HCT116 (cell line): ENCODE measurements at regions not wholly inside any gene's neighbourhood (a gene's known extent, or its start where the extent isn't known, plus 50 kb on each side); places are given as distances from the start of the nearest gene placed in this dataset.

Source experiments
- ATAC-seq: fragments of 200-7000 bp; cut with Tn5 transposase; 2 replicates; pipeline ENCODE4 v1.9.1; 2020; ENCODE audit warnings: mild to moderate bottlenecking, moderate library complexity
- BruUV-seq: library from RNA; stranded (reverse); fragments of 400-500 nt; replicated peaks from 2 replicates; lab custom pipeline; 2021; lab: Mats Ljungman, UMichigan
- CTCF ChIA-PET: fragments of 300-600 bp; sonication (Branson Sonifier 250); formaldehyde crosslinking; loops from one replicate; lab custom pipeline; 2021; ENCODE audit warnings: antibody characterized with exemption; lab: Charles Lee
- POLR2A ChIA-PET: fragments of 300-600, 350-600 bp; sonication (Branson Sonifier 250); formaldehyde crosslinking; loops from one replicate; lab custom pipeline; 2021; ENCODE audit warnings: antibody characterized with exemption; lab: Charles Lee
- RAD21 ChIA-PET, 2 experiments: fragments of 300-600 bp; sonication (Branson Sonifier 250); formaldehyde crosslinking; loops; one replicate each; lab custom pipeline; 2023; ENCODE audit warnings: low total read pairs in 2 of 2; ENCODE audit not compliant: uncharacterized antibody in 2 of 2, unreplicated experiment in 2 of 2, low non-redundant PET in 1 of 2; lab: Charles Lee
- DNase-seq: peaks from one replicate; pipeline ENCODE4 v3.0.0-alpha.2; 2010; ENCODE audit warnings: low read depth, low spot score
- H2AFZ ChIP-seq: fragments of 200-600 bp; shearing (Covaris generic), sonication (generic); 2 replicates; pipeline ENCODE4 v1.6.1; 2017; ENCODE audit warnings: low read depth, mixed run types, mixed read lengths, antibody characterized with exemption, low read length; ENCODE audit not compliant: poor library complexity, severe bottlenecking
- H3K27ac ChIP-seq: 2 replicates; pipeline ENCODE4 v1.5.1; 2012; ENCODE audit warnings: low read depth, low read length
- H3K27me3 ChIP-seq: fragments of 200-600 bp; sonication (generic); 2 replicates; pipeline ENCODE4 v1.6.1; 2016; ENCODE audit warnings: mixed run types, low read length, mixed read lengths; ENCODE audit not compliant: insufficient read depth
- H3K36me3 ChIP-seq, 2 experiments: fragments of 200-500 bp in 1 of 2; fragments of 200-600 bp in 1 of 2; sonication (Bioruptor generic) in 1 of 2; sonication (generic) in 1 of 2; 2 replicates each; pipeline versions ENCODE4 v1.5.1 to v1.6.1; 2014 to 2016; ENCODE audit warnings: low read length in 2 of 2, inconsistent platforms in 1 of 2, mixed read lengths in 1 of 2, mixed run types in 1 of 2; ENCODE audit not compliant: insufficient read depth in 2 of 2, control insufficient read depth in 1 of 2
- H3K4me1 ChIP-seq, 2 experiments: fragments of 200-600 bp in 1 of 2; sonication (generic) in 1 of 2; 2 replicates each; pipeline versions ENCODE4 v1.5.1 to v1.6.1; 2012 to 2017; ENCODE audit warnings: low read length in 2 of 2, inconsistent platforms in 1 of 2, mild to moderate bottlenecking in 1 of 2, mixed read lengths in 1 of 2, mixed run types in 1 of 2, moderate library complexity in 1 of 2; ENCODE audit not compliant: insufficient read depth in 2 of 2, control insufficient read depth in 1 of 2
- H3K4me2 ChIP-seq: fragments of 200-600 bp; sonication (generic); 2 replicates; pipeline ENCODE4 v1.6.1; 2017; ENCODE audit warnings: mixed run types, low read length, mixed read lengths
- H3K4me3 ChIP-seq, 2 experiments: fragments of 200-600 bp in 1 of 2; sonication (generic) in 1 of 2; replicated peaks in 1 of 2; 2 replicates each; pipeline ENCODE4 v1.5.1; 2011 to 2016; ENCODE audit warnings: low read length in 2 of 2, control low read depth in 1 of 2, low read depth in 1 of 2, mild to moderate bottlenecking in 1 of 2, mixed read lengths in 1 of 2, mixed run types in 1 of 2
- H3K79me2 ChIP-seq: fragments of 200-600 bp; sonication (generic); 2 replicates; pipeline ENCODE4 v1.6.1; 2017; ENCODE audit warnings: mild to moderate bottlenecking, mixed run types, low read length, moderate library complexity, mixed read lengths; ENCODE audit not compliant: insufficient read depth
- H3K9ac ChIP-seq: fragments of 200-600 bp; sonication (generic); 2 replicates; pipeline ENCODE4 v1.6.1; 2016; ENCODE audit warnings: low read length, mixed read lengths
- H3K9me2 ChIP-seq: fragments of 200-600 bp; sonication (generic), shearing (Covaris generic); 2 replicates; pipeline ENCODE4 v1.6.1; 2017; ENCODE audit warnings: mixed run types, mild to moderate bottlenecking, moderate library complexity; ENCODE audit not compliant: insufficient read depth
- H3K9me3 ChIP-seq, 2 experiments: fragments of 200-500 bp in 1 of 2; fragments of 200-600 bp in 1 of 2; sonication (Bioruptor generic) in 1 of 2; sonication (generic) in 1 of 2; 2 replicates each; pipeline ENCODE4 v1.6.1; 2014 to 2017; ENCODE audit warnings: low read length in 2 of 2, mixed read lengths in 2 of 2, inconsistent platforms in 1 of 2, low read depth in 1 of 2, mild to moderate bottlenecking in 1 of 2, mixed run types in 1 of 2, moderate library complexity in 1 of 2; ENCODE audit not compliant: control insufficient read depth in 1 of 2, insufficient read depth in 1 of 2
- H4K20me1 ChIP-seq: fragments of 200-600 bp; sonication (generic), shearing (Covaris generic); 2 replicates; pipeline ENCODE4 v1.6.1; 2017; ENCODE audit warnings: mixed run types, mild to moderate bottlenecking, moderate library complexity; ENCODE audit not compliant: insufficient read depth
- CBX3 ChIP-seq: IDR thresholded peaks from 2 replicates; pipeline ENCODE4 v1.6.1; 2012; ENCODE audit warnings: low read depth
- CTCF ChIP-seq, 3 experiments: fragments of 200-600 bp in 1 of 3; sonication (generic) in 1 of 3; IDR thresholded peaks in 2 of 3; conservative IDR thresholded peaks in 1 of 3; 2 replicates each; pipeline ENCODE4 v1.5.1; 2012 to 2017; ENCODE audit warnings: low read depth in 2 of 3, low read length in 2 of 3, antibody characterized with exemption in 1 of 3, borderline replicate concordance in 1 of 3, control low read depth in 1 of 3, mild to moderate bottlenecking in 1 of 3, mixed read lengths in 1 of 3, mixed run types in 1 of 3, moderate library complexity in 1 of 3; ENCODE audit not compliant: insufficient read depth in 1 of 3
- EZH2 ChIP-seq: fragments of 200-600 bp; sonication (generic); IDR thresholded peaks from 2 replicates; pipeline ENCODE4 v1.6.1; 2017; ENCODE audit warnings: antibody characterized with exemption, mixed run types
- EZH2phosphoT487 ChIP-seq: fragments of 200-600 bp; IDR thresholded peaks from 2 replicates; pipeline ENCODE4 v1.6.1; 2018; ENCODE audit warnings: antibody characterized with exemption, borderline replicate concordance
- FOSL1 ChIP-seq: IDR thresholded peaks from 2 replicates; pipeline ENCODE4 v1.6.1; 2012; ENCODE audit warnings: low read depth
- JUND ChIP-seq: IDR thresholded peaks from 2 replicates; pipeline ENCODE4 v1.6.1; 2012
- POLR2A ChIP-seq: IDR thresholded peaks from 2 replicates; pipeline ENCODE4 v1.7.0; 2011; ENCODE audit warnings: borderline replicate concordance; ENCODE audit not compliant: insufficient read depth, insufficient read length; ENCODE audit errors: extremely low read depth
- POLR2AphosphoS5 ChIP-seq: IDR thresholded peaks from 2 replicates; pipeline ENCODE4 v1.6.1; 2011; ENCODE audit warnings: mild to moderate bottlenecking, low read depth, low read length, moderate library complexity
- REST ChIP-seq: IDR thresholded peaks from 2 replicates; pipeline ENCODE4 v1.6.1; 2012; ENCODE audit warnings: low read depth
- SIN3A ChIP-seq: IDR thresholded peaks from 2 replicates; pipeline ENCODE4 v1.6.1; 2012; ENCODE audit warnings: low read depth
- TCF7L2 ChIP-seq: IDR thresholded peaks from 2 replicates; pipeline ENCODE4 v1.7.0; 2011; ENCODE audit warnings: borderline replicate concordance, inconsistent platforms; ENCODE audit not compliant: insufficient read depth, insufficient read length; ENCODE audit errors: extremely low read depth
- ZFX ChIP-seq: fragments of 450-650 bp; IDR thresholded peaks from 2 replicates; pipeline ENCODE4 v1.6.1; 2017
- ZNF274 ChIP-seq: fragments of 200-500 bp; sonication (Bioruptor generic); IDR thresholded peaks from 2 replicates; pipeline ENCODE4 v1.6.1; 2014; ENCODE audit warnings: mild to moderate bottlenecking, low read depth, low read length, inconsistent platforms
- intact Hi-C: fragments of 100-400 bp; cut with micrococcal nuclease; formaldehyde crosslinking; loops from 2 replicates; pipeline ENCODE4 v1.10.0; 2022
- TF ChIP-seq, protein P1 (sequence below): IDR thresholded peaks from 2 replicates; pipeline ENCODE4 v1.6.1; 2012

GRCh38 chr3:190731596-190731995 lies 130.9 kb downstream of the GMNC start:
- Histone ChIP-seq H3K36me3 (no peaks in the 10 kb centered on the region), H3K4me1 (no peaks in the 10 kb centered on the region), H3K9me3 (no peaks in the 10 kb centered on the region), H3K9me2 (no peaks in the 10 kb centered on the region), H2AFZ (no peak overlapping the region), H3K27me3 (no peaks in the 10 kb centered on the region), H3K4me2 (no peak overlapping the region), H3K4me3 (no peak overlapping the region), H4K20me1 (no peaks in the 10 kb centered on the region), H3K27ac (no peak overlapping the region), H3K9ac (no peak overlapping the region), H3K79me2 (no peaks in the 10 kb centered on the region)
- ChIA-PET RAD21 (no interaction called here), CTCF (no interaction called here), POLR2A (no interaction called here)
- no peak for DNase-seq
- intact Hi-C loops = no loop called here
- TF ChIP-seq TCF7L2 (no peak), POLR2AphosphoS5 (no peak), FOSL1 (no peak), ZFX (no peak), SIN3A (no peak), CTCF (IDR thresholded peaks at IDR 0.05 in 2 of 3, conservative IDR thresholded peaks at IDR 0.05 in 1 of 3; ENCODE audit: borderline replicate concordance in 1 of 3, insufficient read depth in 1 of 3, low read depth in 2 of 3, low read length in 2 of 3) (no peak), REST (no peak), EZH2phosphoT487 (no peak), JUND (no peak), ZNF274 (no peak), POLR2A (no peak), EZH2 (no peak), CBX3 (no peak)
- TF ChIP-seq, protein P1, sequence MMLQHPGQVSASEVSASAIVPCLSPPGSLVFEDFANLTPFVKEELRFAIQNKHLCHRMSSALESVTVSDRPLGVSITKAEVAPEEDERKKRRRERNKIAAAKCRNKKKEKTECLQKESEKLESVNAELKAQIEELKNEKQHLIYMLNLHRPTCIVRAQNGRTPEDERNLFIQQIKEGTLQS = no peak
- no peak for ATAC-seq
- BruUV-seq = no TSS peak
